Body of pancreas (tissue), 4 donors: ENCODE measurements at regions not wholly inside any gene's neighbourhood (a gene's known extent, or its start where the extent isn't known, plus 50 kb on each side); places are given as distances from the start of the nearest gene placed in this dataset.

Experiments
- ATAC-seq: fragments of 150-250 bp; one replicate; pipeline ENCODE4 v1.9.1; 2016
- DNase-seq, 4 donors: peaks; one replicate each; pipeline ENCODE4 v3.0.0-alpha.2; 2019
- H3K27ac ChIP-seq, 4 donors: fragments of 200-600 bp; sonication (generic); 1 replicate in 3 of 4; 2 replicates in 1 of 4; pipeline versions ENCODE4 v1.5.1 to v1.6.1; 2016 to 2019; ENCODE audit warnings: mild to moderate bottlenecking in 1 of 4, mixed read lengths in 1 of 4, moderate library complexity in 1 of 4
- H3K27me3 ChIP-seq, 2 donors: fragments of 200-600 bp; sonication (generic); one replicate each; pipeline ENCODE4 v1.6.0; 2016; ENCODE audit warnings: mild to moderate bottlenecking in 1 of 2
- H3K36me3 ChIP-seq, 2 donors: fragments of 200-600 bp; sonication (generic); replicated peaks in 1 of 2; 2 replicates each; pipeline ENCODE4 v1.5.1; 2016; ENCODE audit warnings: low read depth in 2 of 2; ENCODE audit not compliant: insufficient read depth in 1 of 2
- H3K4me1 ChIP-seq: fragments of 200-600 bp; sonication (generic); one replicate; pipeline ENCODE4 v1.6.0; 2016
- H3K4me3 ChIP-seq, 2 donors: fragments of 200-600 bp; sonication (generic); 1 replicate in 1 of 2; 2 replicates in 1 of 2; pipeline ENCODE4 v1.5.1; 2016 to 2019
- H3K9me3 ChIP-seq, 3 donors: fragments of 200-600 bp; sonication (generic); 1 replicate in 2 of 3; 2 replicates in 1 of 3; pipeline ENCODE4 v1.5.1; 2016
- CTCF ChIP-seq, 7 experiments: fragments of 450-650 bp in 4 of 7; fragments of 200-600 bp in 3 of 7; sonication (generic) in 3 of 7; IDR thresholded peaks; one replicate each; pipeline ENCODE4 v1.5.1; 2016 to 2019; ENCODE audit warnings: antibody characterized with exemption in 7 of 7
- POLR2A ChIP-seq, 3 donors: fragments of 450-650 bp; IDR thresholded peaks; one replicate each; pipeline ENCODE4 v1.6.1; 2016; ENCODE audit warnings: antibody characterized with exemption in 3 of 3, mild to moderate bottlenecking in 2 of 3
- WGBS, 2 donors: methylation state at CpG; one replicate each; pipeline ENCODE4 v1.1.5; 2017; 5-methylcytosine and 5-hydroxymethylcytosine counted together
- intact Hi-C: fragments of 100-400 bp; cut with DNase I; formaldehyde crosslinking; loops from one replicate; pipeline ENCODE4 v1.15.1; 2023

GRCh38 chr14:84874436-84874835, 655.5 kb upstream of the FLRT2 start:
- no peak for TF ChIP-seq CTCF (IDR thresholded peaks at IDR 0.05)
- no peak for TF ChIP-seq POLR2A (IDR thresholded peaks at IDR 0.05)
- DNase-seq (no peak), ATAC-seq (no peak)
- Histone ChIP-seq H3K4me1 (no peaks in the 10 kb centered on the region), H3K36me3 (no peaks in the 10 kb centered on the region), H3K4me3 (no peak overlapping the region), H3K27me3 (no peaks in the 10 kb centered on the region), H3K9me3 (no peaks in the 10 kb centered on the region), H3K27ac (no peak overlapping the region)
- 98% methylated on average over 2 of the region's 2 CpGs for WGBS, 2 donors
- intact Hi-C loops, result no loop called here

- H3K27ac ChIP-seq, result no peak overlapping the region
- no peaks in the 10 kb centered on the region for H3K4me1 ChIP-seq
- no peak for TF ChIP-seq CTCF (IDR thresholded peaks at IDR 0.05)
- TF ChIP-seq POLR2A (IDR thresholded peaks at IDR 0.05), result no peak
- no peaks in the 10 kb centered on the region for H3K27me3 ChIP-seq
- 33 to 43% methylated on average over 1 of the region's 1 CpG for WGBS, 2 donors
- ATAC-seq, result no peak
- no peak for DNase-seq
- no peak overlapping the region for H3K4me3 ChIP-seq
- intact Hi-C loops, result no loop called here
- H3K9me3 ChIP-seq, result no peaks in the 10 kb centered on the region
- H3K36me3 ChIP-seq, result no peaks in the 10 kb centered on the region
Measured at GRCh38 chr14:84877061-84877460, 652.9 kb upstream of the FLRT2 start.

GRCh38 chr14:84882830-84883229, 647.1 kb upstream of the FLRT2 start:
- WGBS, 2 donors, result 17% methylated on average over 1 of the region's 1 CpG
- intact Hi-C loops, result no loop called here
- no peak overlapping the region for H3K4me3 ChIP-seq
- H3K4me1 ChIP-seq, result no peaks in the 10 kb centered on the region
- H3K27ac ChIP-seq, result no peak overlapping the region
- no peak for ATAC-seq
- H3K27me3 ChIP-seq, result no peaks in the 10 kb centered on the region
- TF ChIP-seq CTCF (IDR thresholded peaks at IDR 0.05) (no peak), POLR2A (IDR thresholded peaks at IDR 0.05) (no peak)
- H3K36me3 ChIP-seq, result no peaks in the 10 kb centered on the region
- DNase-seq, result no peak
- no peaks in the 10 kb centered on the region for H3K9me3 ChIP-seq

- DNase-seq, result no peak
- WGBS, 2 donors, result 84 to 97% methylated on average over 3 of the region's 3 CpGs
- Histone ChIP-seq H3K4me3 (no peak overlapping the region), H3K9me3 (no peaks in the 10 kb centered on the region), H3K36me3 (no peaks in the 10 kb centered on the region), H3K27ac (no peak overlapping the region), H3K4me1 (no peaks in the 10 kb centered on the region), H3K27me3 (no peaks in the 10 kb centered on the region)
- ATAC-seq, result no peak
- intact Hi-C loops, result no loop called here
- TF ChIP-seq POLR2A (IDR thresholded peaks at IDR 0.05), result no peak
- no peak for TF ChIP-seq CTCF (IDR thresholded peaks at IDR 0.05)
Measured at GRCh38 chr14:84885061-84885460, 644.9 kb upstream of the FLRT2 start.

- no peaks in the 10 kb centered on the region for H3K27me3 ChIP-seq
- H3K4me1 ChIP-seq, result no peaks in the 10 kb centered on the region
- no peak for ATAC-seq
- TF ChIP-seq POLR2A (IDR thresholded peaks at IDR 0.05) (no peak), CTCF (IDR thresholded peaks at IDR 0.05) (no peak)
- no peak for DNase-seq
- H3K36me3 ChIP-seq, result no peaks in the 10 kb centered on the region
- no peak overlapping the region for H3K4me3 ChIP-seq
- no peak overlapping the region for H3K27ac ChIP-seq
- no peaks in the 10 kb centered on the region for H3K9me3 ChIP-seq
- intact Hi-C loops, result no loop called here
Measured at GRCh38 chr14:84891404-84891803, 638.5 kb upstream of the FLRT2 start.
